Activated CD4-positive, alpha-beta T cell treated with anti-CD3 and anti-CD28 coated beads, Interleukin-2, amount 50 U/mL, for 16 hours (primary cell): ENCODE measurements at regions not wholly inside any gene's neighbourhood (a gene's known extent, or its start where the extent isn't known, plus 50 kb on each side); places are given as distances from the start of the nearest gene placed in this dataset.
A peak's percentile ranks its signal among the peaks of the same experiment; 100 is the strongest.

ENCODE experiments used
- DNase-seq: peaks from one replicate; pipeline ENCODE4 v3.0.0-alpha.2; 2020

- DNase-seq = no peak
Observed at GRCh38 chr12:27180906-27181505, 63.1 kb upstream of the STK38L start.

GRCh38 chr12:27183342-27183741, 60.7 kb upstream of the STK38L start:
- no peak for DNase-seq

- peak; percentile 64 for DNase-seq
Observed at GRCh38 chr12:27185234-27186021, 58.7 kb upstream of the STK38L start.

GRCh38 chr12:27186022-27186839, 57.9 kb upstream of the STK38L start:
- DNase-seq = peak; percentile 10

- DNase-seq = no peak
Observed at GRCh38 chr12:27187697-27188096, 56.4 kb upstream of the STK38L start.

GRCh38 chr12:27190761-27191160, 53.3 kb upstream of the STK38L start:
- DNase-seq = no peak

- DNase-seq = no peak
Observed at GRCh38 chr12:27191531-27191930, 52.6 kb upstream of the STK38L start.

- no peak for DNase-seq
Observed at GRCh38 chr12:27192118-27192802, 51.8 kb upstream of the STK38L start.

- no peak for DNase-seq
Observed at GRCh38 chr12:27193106-27193505, 51.0 kb upstream of the STK38L start.

GRCh38 chr12:27193854-27194544, 50.1 kb upstream of the STK38L start:
- DNase-seq = no peak
